Transverse colon (tissue), 4 donors: ENCODE measurements at regions not wholly inside any gene's neighbourhood (a gene's known extent, or its start where the extent isn't known, plus 50 kb on each side); places are given as distances from the start of the nearest gene placed in this dataset.

ENCODE experiments used
- CTCF ChIP-seq, 5 experiments: fragments of 200-600 bp in 3 of 5; fragments of 450-650 bp in 2 of 5; sonication (generic) in 3 of 5; IDR thresholded peaks; 1 replicate in 2 of 5; 2 replicates in 3 of 5; pipeline ENCODE4 v1.5.1; 2016 to 2017; ENCODE audit warnings: antibody characterized with exemption in 5 of 5, inconsistent platforms in 3 of 5, mild to moderate bottlenecking in 2 of 5, moderate library complexity in 1 of 5
- EP300 ChIP-seq: sonication (generic); formaldehyde crosslinking; IDR thresholded peaks from one replicate; pipeline ENCODE4 v1.6.1; 2017; ENCODE audit warnings: antibody characterized with exemption, low read depth
- POLR2A ChIP-seq: fragments of 450-650 bp; IDR thresholded peaks from one replicate; pipeline ENCODE4 v1.6.1; 2016; ENCODE audit warnings: antibody characterized with exemption, mild to moderate bottlenecking, moderate library complexity
- POLR2AphosphoS5 ChIP-seq, 3 donors: sonication (generic); formaldehyde crosslinking; IDR thresholded peaks; one replicate each; pipeline ENCODE4 v1.6.1; 2016; ENCODE audit warnings: antibody characterized with exemption in 3 of 3

- TF ChIP-seq POLR2A (no peak), CTCF (IDR thresholded peaks at IDR 0.05) (no peak), EP300 (no peak), POLR2AphosphoS5 (IDR thresholded peaks at IDR 0.05) (no peak)
Measured at GRCh38 chr3:166060789-166061479, 223.7 kb upstream of the BCHE start.
